Breast epithelium (tissue), 4 donors: ENCODE measurements at regions not wholly inside any gene's neighbourhood (a gene's known extent, or its start where the extent isn't known, plus 50 kb on each side); places are given as distances from the start of the nearest gene placed in this dataset.

ENCODE experiments used
- DNase-seq, 2 donors: peaks; one replicate each; pipeline ENCODE4 v3.0.0-alpha.2; 2019; ENCODE audit warnings: low spot score in 2 of 2
- H3K27ac ChIP-seq, 2 donors: fragments of 200-600 bp; sonication (generic) in 1 of 2; one replicate each; pipeline ENCODE4 v1.5.1; 2016 to 2019; ENCODE audit warnings: mild to moderate bottlenecking in 1 of 2
- H3K27me3 ChIP-seq, 2 donors: fragments of 200-600 bp; sonication (generic) in 1 of 2; one replicate each; pipeline versions ENCODE4 v1.5.1 to v1.6.0; 2017 to 2019; ENCODE audit warnings: control low read depth in 1 of 2, mild to moderate bottlenecking in 1 of 2
- H3K36me3 ChIP-seq: fragments of 200-600 bp; one replicate; pipeline ENCODE4 v1.5.1; 2019
- H3K4me1 ChIP-seq, 2 donors: fragments of 200-600 bp; sonication (generic); one replicate each; pipeline ENCODE4 v1.5.1; 2016 to 2019; ENCODE audit warnings: control low read depth in 1 of 2
- H3K4me3 ChIP-seq, 3 donors: fragments of 200-600 bp; sonication (generic); 1 replicate in 2 of 3; 2 replicates in 1 of 3; pipeline ENCODE4 v1.5.1; 2016 to 2019; ENCODE audit warnings: mild to moderate bottlenecking in 3 of 3, moderate library complexity in 2 of 3
- H3K9me3 ChIP-seq, 2 donors: fragments of 200-600 bp; sonication (generic) in 1 of 2; one replicate each; pipeline ENCODE4 v1.5.1; 2016 to 2019; ENCODE audit warnings: control low read depth in 1 of 2
- CTCF ChIP-seq, 3 donors: fragments of 450-650 bp; IDR thresholded peaks; one replicate each; pipeline ENCODE4 v1.5.1; 2016 to 2017; ENCODE audit warnings: antibody characterized with exemption in 3 of 3, mild to moderate bottlenecking in 3 of 3, moderate library complexity in 3 of 3
- POLR2A ChIP-seq: fragments of 450-650 bp; IDR thresholded peaks from one replicate; pipeline ENCODE4 v1.6.1; 2016; ENCODE audit warnings: antibody characterized with exemption, mild to moderate bottlenecking, moderate library complexity
- POLR2AphosphoS5 ChIP-seq, 3 donors: sonication (generic); formaldehyde crosslinking; IDR thresholded peaks; one replicate each; pipeline ENCODE4 v1.6.1; 2017; ENCODE audit warnings: antibody characterized with exemption in 3 of 3
- intact Hi-C: fragments of 100-400 bp; cut with DNase I; formaldehyde crosslinking; loops from one replicate; pipeline ENCODE4 v1.15.1; 2023; ENCODE audit warnings: low total_unique reads

GRCh38 chr3:152048831-152049230, 175.4 kb downstream of the SUCNR1 start:
- intact Hi-C loops, result no loop called here
- H3K4me3 ChIP-seq, result no peak overlapping the region
- no peaks in the 10 kb centered on the region for H3K27me3 ChIP-seq
- TF ChIP-seq CTCF (IDR thresholded peaks at IDR 0.05), result no peak
- no peak for TF ChIP-seq POLR2A
- no peak for TF ChIP-seq POLR2AphosphoS5 (IDR thresholded peaks at IDR 0.05)
- no peak overlapping the region for H3K27ac ChIP-seq
- no peaks in the 10 kb centered on the region for H3K36me3 ChIP-seq
- DNase-seq, result no peak
- no peaks in the 10 kb centered on the region for H3K4me1 ChIP-seq
- no peaks in the 10 kb centered on the region for H3K9me3 ChIP-seq

GRCh38 chr3:152050903-152051302, 177.5 kb downstream of the SUCNR1 start:
- Histone ChIP-seq H3K27ac (no peak overlapping the region), H3K4me1 (no peaks in the 10 kb centered on the region), H3K9me3 (no peaks in the 10 kb centered on the region), H3K4me3 (no peak overlapping the region), H3K27me3 (no peaks in the 10 kb centered on the region), H3K36me3 (no peaks in the 10 kb centered on the region)
- TF ChIP-seq POLR2AphosphoS5 (IDR thresholded peaks at IDR 0.05) (no peak), POLR2A (no peak), CTCF (IDR thresholded peaks at IDR 0.05) (no peak)
- intact Hi-C loops, result no loop called here
- no peak for DNase-seq

GRCh38 chr3:152051501-152052404, 178.3 kb downstream of the SUCNR1 start:
- H3K4me3 ChIP-seq, result no peak overlapping the region

GRCh38 chr3:152053866-152054265, 180.4 kb downstream of the SUCNR1 start:
- intact Hi-C loops, result no loop called here
- no peak overlapping the region for H3K4me3 ChIP-seq
- TF ChIP-seq POLR2AphosphoS5 (IDR thresholded peaks at IDR 0.05) (no peak), CTCF (IDR thresholded peaks at IDR 0.05) (no peak), POLR2A (no peak)
- no peaks in the 10 kb centered on the region for H3K27me3 ChIP-seq
- no peaks in the 10 kb centered on the region for H3K9me3 ChIP-seq
- H3K27ac ChIP-seq, result no peak overlapping the region
- no peaks in the 10 kb centered on the region for H3K4me1 ChIP-seq
- DNase-seq, result no peak
- H3K36me3 ChIP-seq, result no peaks in the 10 kb centered on the region

More at GRCh38 chr3:152051501-152052404, 178.3 kb downstream of the SUCNR1 start:
- no peaks in the 10 kb centered on the region for H3K36me3 ChIP-seq
- H3K9me3 ChIP-seq, result no peaks in the 10 kb centered on the region
- no peak for DNase-seq
- H3K27ac ChIP-seq, result no peak overlapping the region
- no peaks in the 10 kb centered on the region for H3K4me1 ChIP-seq
- intact Hi-C loops, result no loop called here
- no peaks in the 10 kb centered on the region for H3K27me3 ChIP-seq
- TF ChIP-seq POLR2A (no peak), POLR2AphosphoS5 (IDR thresholded peaks at IDR 0.05) (no peak), CTCF (IDR thresholded peaks at IDR 0.05) (no peak)

- intact Hi-C loops, result no loop called here
- H3K9me3 ChIP-seq, result no peaks in the 10 kb centered on the region
- no peaks in the 10 kb centered on the region for H3K36me3 ChIP-seq
- no peak for TF ChIP-seq POLR2A
- TF ChIP-seq POLR2AphosphoS5 (IDR thresholded peaks at IDR 0.05), result no peak
- TF ChIP-seq CTCF (IDR thresholded peaks at IDR 0.05), result no peak
- no peaks in the 10 kb centered on the region for H3K4me1 ChIP-seq
- H3K4me3 ChIP-seq, result no peak overlapping the region
- no peak overlapping the region for H3K27ac ChIP-seq
- no peaks in the 10 kb centered on the region for H3K27me3 ChIP-seq
- no peak for DNase-seq
Measured at GRCh38 chr3:152054315-152054714, 180.9 kb downstream of the SUCNR1 start.
